ENCODE measurements at regions not wholly inside any gene's neighbourhood (a gene's known extent, or its start where the extent isn't known, plus 50 kb on each side); places are given as distances from the start of the nearest gene placed in this dataset.
A peak's percentile ranks its signal among the peaks of the same experiment; 100 is the strongest.
"Not testable (repeated sequence)": the region's sequence is repeated elsewhere in the genome, so short reads cannot be mapped to it uniquely, and the experiment has no call there.

GRCh38 chr3:74413547-74414241 is 200.8 kb downstream of the CNTN3 start:
- DNase-seq, result no peak

GRCh38 chr3:74410276-74410941 is 204.1 kb downstream of the CNTN3 start:
- DNase-seq, result no peak

- DNase-seq, result no peak
Observed at GRCh38 chr3:74409066-74409465, 205.4 kb downstream of the CNTN3 start.

- no peak for DNase-seq
Observed at GRCh38 chr3:74403307-74403706, 211.2 kb downstream of the CNTN3 start.

GRCh38 chr3:74402821-74403220 is 211.6 kb downstream of the CNTN3 start:
- no peak for DNase-seq

GRCh38 chr3:74393426-74393825 is 221.0 kb downstream of the CNTN3 start:
- no peak for DNase-seq

- peak in 1 of 2 experiments; percentile 59 for DNase-seq
Observed at GRCh38 chr3:74390121-74390877, 224.2 kb downstream of the CNTN3 start.

GRCh38 chr3:74387111-74387735 is 227.2 kb downstream of the CNTN3 start:
- DNase-seq, result peak in 1 of 2 experiments; percentile 50

GRCh38 chr3:74384159-74384558 is 230.3 kb downstream of the CNTN3 start:
- DNase-seq, result no peak

GRCh38 chr3:74377669-74378068 is 236.8 kb downstream of the CNTN3 start:
- no peak for DNase-seq

GRCh38 chr3:74376323-74376722 is 238.1 kb downstream of the CNTN3 start:
- not testable (repeated sequence) for DNase-seq

GRCh38 chr3:74375653-74376052 is 238.8 kb downstream of the CNTN3 start:
- no peak for DNase-seq

- no peak for DNase-seq
Observed at GRCh38 chr3:74372743-74373142, 241.7 kb downstream of the CNTN3 start.

- DNase-seq, result no peak
Observed at GRCh38 chr3:74370342-74370741, 244.1 kb downstream of the CNTN3 start.

GRCh38 chr3:74366331-74366730 is 248.1 kb downstream of the CNTN3 start:
- DNase-seq, result no peak

- no peak for DNase-seq
Observed at GRCh38 chr3:74363346-74363745, 251.1 kb downstream of the CNTN3 start.

- no peak for DNase-seq
Observed at GRCh38 chr3:74360406-74360805, 254.1 kb downstream of the CNTN3 start.

GRCh38 chr3:74357881-74358280 is 256.6 kb downstream of the CNTN3 start:
- DNase-seq, result peak; percentile 12 to 26

GRCh38 chr3:74353039-74353438 is 261.4 kb downstream of the CNTN3 start:
- no peak for DNase-seq

- DNase-seq, result no peak
Observed at GRCh38 chr3:74352166-74352565, 262.3 kb downstream of the CNTN3 start.

GRCh38 chr3:74351213-74351612 is 263.2 kb downstream of the CNTN3 start:
- DNase-seq, result peak in 1 of 2 experiments; percentile 27

- DNase-seq, result no peak
Observed at GRCh38 chr3:74349015-74349414, 265.4 kb downstream of the CNTN3 start.

- DNase-seq, result no peak
Observed at GRCh38 chr3:74347563-74348268, 266.7 kb downstream of the CNTN3 start.
